Epithelial cell of proximal tubule (primary cell): ENCODE measurements at regions not wholly inside any gene's neighbourhood (a gene's known extent, or its start where the extent isn't known, plus 50 kb on each side); places are given as distances from the start of the nearest gene placed in this dataset.

Experiments used
- DNase-seq: peaks from one replicate; pipeline ENCODE4 v3.0.0-alpha.2; 2011; ENCODE audit warnings: low read depth
- H3K4me3 ChIP-seq: 2 replicates; pipeline ENCODE4 v1.5.1; 2011; ENCODE audit warnings: low read depth, mild to moderate bottlenecking, low read length
- CTCF ChIP-seq: conservative IDR thresholded peaks from 2 replicates; pipeline ENCODE4 v1.5.1; 2012; ENCODE audit warnings: low read depth, mild to moderate bottlenecking, low read length

GRCh38 chr12:93121729-93122488 is 192.8 kb upstream of the EEA1 start:
- no peak for TF ChIP-seq CTCF

GRCh38 chr12:93122569-93123091 is 193.5 kb upstream of the EEA1 start:
- DNase-seq, result peak; percentile 88
- TF ChIP-seq CTCF, result no peak
- H3K4me3 ChIP-seq, result no peak overlapping the region

More at GRCh38 chr12:93121729-93122488, 192.8 kb upstream of the EEA1 start:
- H3K4me3 ChIP-seq, result no peak overlapping the region
- DNase-seq, result no peak

- no peak for TF ChIP-seq CTCF
- no peak for DNase-seq
- H3K4me3 ChIP-seq, result no peak overlapping the region
Observed at GRCh38 chr12:93125126-93125525, 196.0 kb upstream of the EEA1 start.

GRCh38 chr12:93126069-93126474 is 197.0 kb upstream of the EEA1 start:
- no peak overlapping the region for H3K4me3 ChIP-seq
- DNase-seq, result no peak
- TF ChIP-seq CTCF, result peak; percentile 6

- DNase-seq, result no peak
- TF ChIP-seq CTCF, result no peak
- no peak overlapping the region for H3K4me3 ChIP-seq
Observed at GRCh38 chr12:93127107-93127560, 198.0 kb upstream of the EEA1 start.

GRCh38 chr12:93127582-93128331 is 198.7 kb upstream of the EEA1 start:
- DNase-seq, result no peak
- H3K4me3 ChIP-seq, result no peak overlapping the region
- TF ChIP-seq CTCF, result peak; percentile 66
